ENCODE measurements at regions not wholly inside any gene's neighbourhood (a gene's known extent, or its start where the extent isn't known, plus 50 kb on each side); places are given as distances from the start of the nearest gene placed in this dataset.

DNA sequence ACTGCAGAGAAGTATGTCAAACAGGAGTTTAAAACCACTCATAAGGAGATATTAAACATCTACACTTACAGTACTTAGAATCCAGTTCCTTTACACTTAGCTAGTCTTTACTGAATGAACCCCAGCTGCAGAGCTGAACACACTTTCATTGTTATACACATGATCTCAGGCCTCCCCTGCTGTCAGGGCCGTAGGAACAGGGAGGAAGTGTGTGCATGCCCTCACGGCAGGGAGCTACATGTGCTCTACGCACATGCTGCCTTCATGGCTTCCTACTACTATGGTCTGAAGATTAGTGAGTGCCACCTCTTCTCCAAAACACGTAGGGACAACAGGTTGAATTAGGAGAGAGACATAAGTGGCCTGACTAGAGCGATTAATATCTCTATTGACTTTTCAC, 191.5 kb downstream of the SIPA1L2 start:
- TF ChIP-seq CTCF (IDR thresholded peaks at IDR 0.05), result no peak
- no peak for TF ChIP-seq POLR2A (IDR thresholded peaks at IDR 0.05)

Measured in Peyer's patch (tissue), 4 donors.